Thyroid gland (tissue), 4 donors: ENCODE measurements at regions not wholly inside any gene's neighbourhood (a gene's known extent, or its start where the extent isn't known, plus 50 kb on each side); places are given as distances from the start of the nearest gene placed in this dataset.
A peak's percentile ranks its signal among the peaks of the same experiment; 100 is the strongest.

Experiments
- CTCF ChIP-seq, 6 experiments: fragments of 200-600 bp in 3 of 6; fragments of 450-650 bp in 3 of 6; sonication (generic) in 3 of 6; IDR thresholded peaks; one replicate each; pipeline ENCODE4 v1.5.1; 2016 to 2019; ENCODE audit warnings: antibody characterized with exemption in 6 of 6, mild to moderate bottlenecking in 2 of 6, inconsistent platforms in 1 of 6, moderate library complexity in 1 of 6
- POLR2A ChIP-seq, 2 donors: fragments of 450-650 bp; IDR thresholded peaks; one replicate each; pipeline ENCODE4 v1.6.1; 2017; ENCODE audit warnings: antibody characterized with exemption in 2 of 2, mild to moderate bottlenecking in 2 of 2, moderate library complexity in 1 of 2

GRCh38 chr15:92810418-92811138, 89.5 kb upstream of the CHD2 start:
- TF ChIP-seq CTCF (IDR thresholded peaks at IDR 0.05) (no peak), POLR2A (IDR thresholded peaks at IDR 0.05) (peak; percentile 34 to 93)
